Naive thymus-derived CD8-positive, alpha-beta T cell (primary cell): ENCODE measurements at regions not wholly inside any gene's neighbourhood (a gene's known extent, or its start where the extent isn't known, plus 50 kb on each side); places are given as distances from the start of the nearest gene placed in this dataset.
"Not testable (repeated sequence)": the region's sequence is repeated elsewhere in the genome, so short reads cannot be mapped to it uniquely, and the experiment has no call there.

Experiments used
- ATAC-seq, 2 donors: fragments of 150-1000 bp; cut with Tn5 transposase in 1 of 2; sonication (Bioruptor Pico), chemical (Tn5 transposase) in 1 of 2; 1 replicate in 1 of 2; 2 replicates in 1 of 2; pipeline ENCODE4 v1.10.0; 2021; ENCODE audit warnings: mild to moderate bottlenecking in 2 of 2, moderate library complexity in 2 of 2
- POLR2A ChIA-PET: fragments of 350-600 bp; sonication (Branson Sonifier 250); formaldehyde crosslinking; loops from one replicate; lab custom pipeline; 2021; ENCODE audit warnings: antibody characterized with exemption; lab: Charles Lee
- DNase-seq, 10 donors: peaks; one replicate each; pipeline versions ENCODE4 v3.0.0 to v3.0.0-alpha.2; 2020 to 2022
- H3K27ac Mint-ChIP-seq, 10 donors: one replicate each; pipeline ENCODE4 v1.8.0; 2020 to 2022; ENCODE audit warnings: mild to moderate bottlenecking in 10 of 10, mixed read lengths in 10 of 10, moderate library complexity in 4 of 10, inconsistent platforms in 1 of 10
- H3K27me3 Mint-ChIP-seq, 5 donors: one replicate each; pipeline ENCODE4 v1.8.0; 2021 to 2022; ENCODE audit warnings: mixed read lengths in 5 of 5
- H3K36me3 Mint-ChIP-seq, 3 donors: one replicate each; pipeline ENCODE4 v1.8.0; 2020 to 2022; ENCODE audit warnings: mixed read lengths in 3 of 3, mild to moderate bottlenecking in 2 of 3, inconsistent platforms in 1 of 3
- H3K4me1 Mint-ChIP-seq, 4 donors: one replicate each; pipeline ENCODE4 v1.8.0; 2021 to 2022; ENCODE audit warnings: mixed read lengths in 4 of 4
- H3K4me3 Mint-ChIP-seq, 10 donors: one replicate each; pipeline ENCODE4 v1.8.0; 2020 to 2022; ENCODE audit warnings: mild to moderate bottlenecking in 10 of 10, mixed read lengths in 10 of 10, moderate library complexity in 6 of 10, inconsistent platforms in 1 of 10
- H3K9me3 Mint-ChIP-seq, 9 donors: one replicate each; pipeline ENCODE4 v1.8.0; 2020 to 2022; ENCODE audit warnings: mixed read lengths in 9 of 9, mild to moderate bottlenecking in 3 of 9, inconsistent platforms in 1 of 9, moderate library complexity in 1 of 9

DNA sequence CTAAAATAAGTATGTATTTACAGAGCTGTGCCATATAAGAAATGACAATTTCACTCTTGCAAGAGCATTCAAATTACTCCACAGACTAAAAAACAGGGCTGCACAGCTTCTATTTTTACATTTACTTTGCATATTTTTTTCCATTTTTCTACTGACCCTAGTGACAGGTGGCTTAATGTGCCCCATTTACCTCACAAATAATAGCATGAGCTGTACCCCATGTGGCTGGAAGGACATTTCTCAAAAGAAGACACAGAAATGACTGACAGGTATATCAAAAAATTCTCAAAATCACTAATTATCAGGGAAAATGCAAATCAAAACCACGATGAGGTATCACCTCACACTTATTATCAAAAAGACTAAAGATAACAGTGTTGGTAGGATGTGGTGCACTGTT is 1128.6 kb downstream of the SLC16A7 start:
- no peaks in the 10 kb centered on the region for H3K4me1 Mint-ChIP-seq
- ATAC-seq (no peak), DNase-seq (no peak)
- no peaks in the 10 kb centered on the region for H3K36me3 Mint-ChIP-seq
- H3K27ac Mint-ChIP-seq = no peak overlapping the region
- H3K4me3 Mint-ChIP-seq = no peak overlapping the region
- no peaks in the 10 kb centered on the region for H3K27me3 Mint-ChIP-seq
- POLR2A ChIA-PET = no interaction called here
- peaks cover 0 to 12% (median 3%) of the 10 kb centered on the region in 9 donors for H3K9me3 Mint-ChIP-seq

DNA sequence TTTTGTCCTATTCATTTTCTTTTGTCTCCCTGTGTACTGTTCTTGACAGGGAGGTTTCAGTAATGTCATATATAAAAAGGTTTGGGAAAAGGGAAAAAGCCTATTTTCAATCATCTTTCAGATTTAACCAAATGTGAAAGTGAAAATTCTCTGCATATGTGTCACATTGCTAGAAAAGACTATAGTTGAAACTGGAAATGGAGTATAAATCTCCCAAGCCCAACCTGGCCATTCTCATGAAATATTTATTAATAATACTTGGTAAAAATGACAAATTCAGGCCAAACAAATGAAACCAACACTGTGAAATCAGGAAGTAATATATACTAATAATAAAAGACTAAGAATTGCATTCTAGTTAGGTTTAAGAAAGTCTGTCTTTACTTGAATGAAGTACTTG is 1129.2 kb downstream of the SLC16A7 start:
- Mint-ChIP-seq H3K27me3 (no peaks in the 10 kb centered on the region), H3K9me3 (peaks cover 0 to 12% (median 3%) of the 10 kb centered on the region in 9 donors), H3K4me3 (no peak overlapping the region), H3K4me1 (no peaks in the 10 kb centered on the region), H3K36me3 (no peaks in the 10 kb centered on the region), H3K27ac (no peak overlapping the region)
- DNase-seq (no peak), ATAC-seq (no peak)
- POLR2A ChIA-PET = no interaction called here

DNA sequence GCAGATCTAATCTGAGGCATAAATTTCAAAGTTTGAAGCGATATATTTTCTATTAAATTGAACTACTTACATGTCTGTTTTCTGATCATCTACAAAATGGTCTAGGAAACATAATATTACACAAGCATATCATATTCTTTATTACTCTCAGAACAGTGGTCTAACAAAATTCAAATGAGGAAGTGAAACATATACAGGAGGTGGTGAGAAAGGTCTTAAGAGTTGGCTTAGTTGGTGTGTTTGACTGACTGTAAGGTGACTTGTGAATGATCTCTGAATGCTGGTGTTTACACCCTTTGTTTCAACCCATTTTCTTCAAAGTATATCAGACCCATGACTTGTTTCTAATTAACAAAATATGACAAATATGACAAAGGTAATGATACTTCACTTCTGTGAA is 1156.8 kb downstream of the SLC16A7 start:
- DNase-seq = no peak
- Mint-ChIP-seq H3K4me1 (no peaks in the 10 kb centered on the region), H3K9me3 (peaks cover 0 to 35% (median 10%) of the 10 kb centered on the region in 9 donors), H3K27ac (no peak overlapping the region), H3K36me3 (peaks cover 0 to 3% (median 0%) of the 10 kb centered on the region in 3 donors), H3K27me3 (no peaks in the 10 kb centered on the region), H3K4me3 (no peak overlapping the region)
- POLR2A ChIA-PET = no interaction called here
- no peak for ATAC-seq

DNA sequence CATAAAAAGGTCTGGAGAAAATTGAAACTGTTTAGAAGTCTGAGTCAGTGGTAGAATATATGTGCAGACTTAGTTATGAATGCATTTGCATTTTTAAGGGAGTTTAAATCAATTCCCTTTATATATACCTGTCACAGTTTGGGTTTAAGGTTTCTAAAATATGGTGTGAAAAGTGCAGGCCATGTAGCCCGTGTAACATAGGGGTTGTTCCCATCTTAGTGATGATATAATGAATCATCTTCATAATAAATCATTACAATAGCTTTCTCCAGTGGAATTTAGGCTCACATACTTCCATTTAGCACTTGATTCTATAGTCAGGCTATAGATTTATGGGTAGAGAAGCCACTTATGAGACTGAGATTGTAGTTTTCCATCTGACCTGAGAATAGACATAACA is 1162.4 kb downstream of the SLC16A7 start:
- DNase-seq = no peak
- no peak for ATAC-seq
- H3K27me3 Mint-ChIP-seq = no peaks in the 10 kb centered on the region
- H3K4me1 Mint-ChIP-seq = no peaks in the 10 kb centered on the region
- POLR2A ChIA-PET = no interaction called here
- no peak overlapping the region for H3K27ac Mint-ChIP-seq
- peaks cover 0 to 15% (median 0%) of the 10 kb centered on the region in 9 donors for H3K9me3 Mint-ChIP-seq
- no peaks in the 10 kb centered on the region for H3K36me3 Mint-ChIP-seq
- H3K4me3 Mint-ChIP-seq = no peak overlapping the region

DNA sequence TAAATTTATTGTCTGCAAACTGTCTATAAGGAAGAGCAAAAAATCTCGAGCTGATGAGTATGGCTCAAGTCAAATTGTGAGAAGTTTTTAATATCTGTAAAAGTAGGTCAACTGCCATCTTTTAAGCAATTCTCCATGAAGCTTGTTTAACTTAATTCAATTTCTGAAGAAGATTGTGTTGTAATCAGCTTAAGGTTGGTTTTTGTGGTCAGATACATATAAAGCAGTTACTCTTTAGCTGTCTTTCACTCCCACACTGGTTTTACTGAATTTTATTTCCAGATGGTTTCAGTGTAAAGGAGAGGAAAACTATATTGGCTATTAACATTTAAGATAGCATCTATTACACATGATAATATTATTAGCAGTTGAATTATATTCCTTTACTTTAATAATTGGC is 1165.1 kb downstream of the SLC16A7 start:
- H3K9me3 Mint-ChIP-seq = peaks cover 0 to 14% (median 1%) of the 10 kb centered on the region in 9 donors
- no peak overlapping the region for H3K27ac Mint-ChIP-seq
- no peak overlapping the region for H3K4me3 Mint-ChIP-seq
- no peak for ATAC-seq
- no peaks in the 10 kb centered on the region for H3K4me1 Mint-ChIP-seq
- POLR2A ChIA-PET = no interaction called here
- no peak for DNase-seq
- no peaks in the 10 kb centered on the region for H3K27me3 Mint-ChIP-seq
- no peaks in the 10 kb centered on the region for H3K36me3 Mint-ChIP-seq

DNA sequence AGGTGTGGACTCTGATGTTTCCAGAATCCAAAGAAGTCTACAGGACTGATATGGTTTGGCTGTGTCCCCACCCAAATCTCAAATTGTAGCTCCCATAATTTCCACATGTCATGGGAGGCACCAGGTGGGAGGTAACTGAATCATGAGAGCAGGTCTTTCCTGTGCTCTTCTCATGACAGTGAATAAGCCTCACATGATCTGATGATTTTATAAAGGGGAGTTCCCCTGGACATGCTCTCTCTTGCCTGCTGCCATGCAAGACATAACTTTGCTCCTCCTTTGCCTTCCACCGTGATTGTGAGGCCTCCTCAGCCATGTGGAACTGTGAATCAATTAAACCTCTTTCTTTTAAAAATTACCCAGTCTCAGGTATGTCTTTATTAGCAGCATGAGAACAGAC is 1205.3 kb downstream of the SLC16A7 start:
- ATAC-seq, POLR2A ChIA-PET: not testable (repeated sequence)

DNA sequence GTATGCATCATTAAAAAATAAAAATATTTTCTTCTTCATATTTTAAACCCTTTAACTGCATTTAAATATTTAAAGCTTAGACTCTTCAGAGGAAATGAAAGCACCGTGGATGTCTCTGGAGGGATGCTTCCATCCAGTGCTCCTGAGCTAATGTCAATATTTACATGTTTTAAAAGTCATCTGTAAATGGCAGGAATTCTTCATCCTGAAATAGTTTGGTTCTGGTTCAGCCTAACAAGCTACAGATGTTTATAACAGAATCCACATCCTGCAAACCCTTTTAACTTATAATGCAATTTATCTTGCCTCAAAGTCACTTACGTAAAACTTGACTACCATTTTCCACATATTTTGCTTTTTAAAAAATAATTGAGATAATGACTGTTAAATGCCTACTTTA is 1207.3 kb downstream of the SLC16A7 start:
- H3K9me3 Mint-ChIP-seq = peaks cover 0 to 18% (median 2%) of the 10 kb centered on the region in 9 donors
- H3K4me3 Mint-ChIP-seq = no peak overlapping the region
- H3K4me1 Mint-ChIP-seq = no peaks in the 10 kb centered on the region
- no peaks in the 10 kb centered on the region for H3K27me3 Mint-ChIP-seq
- no peaks in the 10 kb centered on the region for H3K36me3 Mint-ChIP-seq
- no peak for DNase-seq
- H3K27ac Mint-ChIP-seq = no peak overlapping the region
- no peak for ATAC-seq
- POLR2A ChIA-PET = no interaction called here

More for the DNA sequence above, 1205.3 kb downstream of the SLC16A7 start:
- not testable (repeated sequence) for H3K36me3 Mint-ChIP-seq, DNase-seq, H3K9me3 Mint-ChIP-seq, H3K27ac Mint-ChIP-seq, H3K4me1 Mint-ChIP-seq, H3K4me3 Mint-ChIP-seq, H3K27me3 Mint-ChIP-seq

DNA sequence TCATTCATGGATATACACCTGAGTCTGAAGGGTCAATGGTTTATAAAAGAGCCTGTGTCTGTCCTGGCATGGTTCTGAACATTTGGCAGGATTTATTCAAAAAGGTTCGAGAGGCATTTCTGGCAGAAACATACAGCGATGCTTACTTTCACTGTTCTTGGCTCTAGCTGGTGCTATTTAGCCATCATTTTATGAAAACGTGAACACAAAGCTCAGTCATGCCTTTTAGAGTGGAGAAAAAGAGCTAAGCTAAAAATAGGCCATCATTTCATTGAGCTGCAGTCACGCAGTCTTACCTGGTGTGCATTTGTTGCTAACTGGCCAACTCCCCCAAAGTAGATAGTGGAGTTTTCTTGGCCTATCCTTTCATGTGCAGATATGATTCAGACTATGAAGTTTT is 1209.5 kb downstream of the SLC16A7 start:
- no peak for ATAC-seq
- Mint-ChIP-seq H3K4me1 (no peaks in the 10 kb centered on the region), H3K36me3 (no peaks in the 10 kb centered on the region), H3K27me3 (no peaks in the 10 kb centered on the region), H3K9me3 (peaks cover 0 to 22% (median 3%) of the 10 kb centered on the region in 9 donors), H3K27ac (no peak overlapping the region), H3K4me3 (no peak overlapping the region)
- DNase-seq = no peak
- POLR2A ChIA-PET = no interaction called here

DNA sequence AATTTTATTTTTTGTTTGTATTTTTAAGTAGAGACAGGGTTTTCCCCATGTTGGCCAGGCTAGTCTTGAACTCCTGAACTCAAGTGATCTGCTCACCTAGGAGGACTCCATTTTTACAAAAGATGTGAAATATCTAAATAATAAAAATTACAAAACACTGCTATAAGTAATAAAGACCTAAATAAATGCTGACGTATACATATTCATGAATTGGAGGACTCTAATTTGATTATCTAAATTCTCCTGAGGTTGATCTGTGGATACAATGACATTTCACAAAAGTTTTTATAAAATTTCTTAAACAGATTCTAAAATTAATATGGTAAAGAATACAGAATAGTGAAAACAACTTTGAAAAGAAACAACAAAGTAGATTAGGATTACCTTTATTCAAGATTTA is 1224.0 kb downstream of the SLC16A7 start:
- no peaks in the 10 kb centered on the region for H3K4me1 Mint-ChIP-seq
- ATAC-seq (no peak), DNase-seq (no peak)
- no peak overlapping the region for H3K27ac Mint-ChIP-seq
- H3K36me3 Mint-ChIP-seq = no peaks in the 10 kb centered on the region
- no peak overlapping the region for H3K4me3 Mint-ChIP-seq
- peaks cover 0 to 18% (median 9%) of the 10 kb centered on the region in 9 donors for H3K9me3 Mint-ChIP-seq
- H3K27me3 Mint-ChIP-seq = no peaks in the 10 kb centered on the region
- POLR2A ChIA-PET = no interaction called here

DNA sequence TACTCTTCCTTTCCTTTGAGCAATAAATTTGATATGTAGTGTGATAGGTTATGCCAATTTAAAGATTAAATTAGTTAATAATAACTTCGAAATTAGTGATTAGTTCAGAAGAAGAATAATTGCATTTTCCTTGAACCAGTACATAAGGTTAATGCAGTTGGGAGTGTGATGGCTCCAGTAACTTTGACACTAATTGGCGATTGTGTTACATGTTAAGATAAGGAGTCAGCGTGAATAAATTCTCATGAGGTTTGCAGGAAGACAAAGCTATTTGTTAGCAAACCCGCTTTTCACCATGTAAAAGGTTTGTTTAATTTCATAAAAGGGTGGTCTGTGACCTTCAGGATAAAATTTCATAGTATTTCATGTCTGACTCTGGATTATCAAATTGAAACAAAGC is 1226.8 kb downstream of the SLC16A7 start:
- POLR2A ChIA-PET = no interaction called here
- no peak for DNase-seq
- Mint-ChIP-seq H3K4me1 (no peaks in the 10 kb centered on the region), H3K9me3 (peaks cover 0 to 6% (median 1%) of the 10 kb centered on the region in 9 donors), H3K36me3 (no peaks in the 10 kb centered on the region), H3K4me3 (no peak overlapping the region), H3K27ac (no peak overlapping the region), H3K27me3 (no peaks in the 10 kb centered on the region)
- no peak for ATAC-seq

DNA sequence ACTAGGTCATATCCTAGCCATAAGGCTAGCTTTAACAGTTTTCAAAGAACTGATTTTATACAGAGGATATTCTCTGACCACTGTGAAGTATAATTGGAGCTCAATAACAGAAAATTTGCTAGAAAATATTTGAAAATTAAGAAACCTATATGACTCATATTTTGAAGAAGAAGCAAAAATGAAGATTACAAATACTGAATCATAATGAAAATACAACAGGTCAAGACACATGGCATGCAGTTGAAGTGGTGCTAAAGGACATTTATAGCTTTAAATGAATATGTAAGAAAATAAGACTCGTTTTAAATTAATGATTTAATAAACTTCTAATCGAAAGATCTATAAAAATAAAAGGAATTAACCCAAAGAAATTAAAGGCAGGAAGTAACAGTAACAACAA is 1234.6 kb downstream of the SLC16A7 start:
- Mint-ChIP-seq H3K36me3 (no peaks in the 10 kb centered on the region), H3K4me1 (no peaks in the 10 kb centered on the region), H3K27ac (no peak overlapping the region), H3K9me3 (peaks cover 0 to 33% (median 6%) of the 10 kb centered on the region in 9 donors), H3K27me3 (no peaks in the 10 kb centered on the region), H3K4me3 (no peak overlapping the region)
- DNase-seq (no peak), ATAC-seq (no peak)
- POLR2A ChIA-PET = no interaction called here

DNA sequence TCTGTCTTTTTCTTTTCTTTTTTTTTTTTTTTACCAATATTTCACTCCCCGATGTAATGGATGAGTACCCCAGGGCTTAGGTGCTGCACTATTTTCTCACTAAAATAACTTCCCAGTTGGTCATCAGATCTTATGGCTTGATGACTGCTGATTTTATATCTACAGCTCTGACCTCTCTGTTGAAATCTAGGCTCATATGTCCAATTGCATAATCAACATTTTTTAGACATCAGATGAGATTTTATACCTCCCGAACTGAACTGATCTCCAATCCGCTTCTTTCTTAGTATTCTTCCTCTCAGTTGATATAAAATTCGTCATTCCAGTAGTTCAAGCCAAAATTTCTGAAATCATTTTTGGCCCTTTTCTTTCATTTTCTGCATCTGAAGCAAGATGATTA is 1236.5 kb downstream of the SLC16A7 start:
- Mint-ChIP-seq H3K36me3 (no peaks in the 10 kb centered on the region), H3K27ac (no peak overlapping the region), H3K9me3 (peaks cover 0 to 33% (median 6%) of the 10 kb centered on the region in 9 donors), H3K4me3 (no peak overlapping the region), H3K27me3 (no peaks in the 10 kb centered on the region), H3K4me1 (no peaks in the 10 kb centered on the region)
- DNase-seq = no peak
- ATAC-seq = no peak
- POLR2A ChIA-PET = no interaction called here

DNA sequence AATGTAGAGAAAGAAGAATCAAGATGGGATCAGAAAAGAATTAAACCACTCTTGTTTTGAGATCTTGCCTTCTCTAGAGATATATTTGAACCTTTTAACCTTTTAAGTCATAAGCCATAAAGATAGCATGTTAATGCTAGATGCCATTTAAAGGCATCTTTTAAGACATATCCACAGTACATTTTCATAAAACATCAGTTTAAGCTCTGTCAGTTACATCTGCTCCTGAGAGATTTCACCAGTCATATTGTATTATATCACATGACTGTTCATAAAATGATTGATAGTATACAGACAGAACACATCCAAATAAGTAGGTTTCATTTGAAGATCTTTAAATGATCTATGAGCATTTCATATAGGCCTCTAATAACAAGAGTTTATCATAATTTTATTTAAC is 1238.5 kb downstream of the SLC16A7 start:
- Mint-ChIP-seq H3K9me3 (peaks cover 0 to 29% (median 3%) of the 10 kb centered on the region in 9 donors), H3K4me1 (no peaks in the 10 kb centered on the region), H3K27ac (no peak overlapping the region), H3K4me3 (no peak overlapping the region), H3K36me3 (no peaks in the 10 kb centered on the region), H3K27me3 (no peaks in the 10 kb centered on the region)
- DNase-seq (no peak), ATAC-seq (no peak)
- POLR2A ChIA-PET = no interaction called here

DNA sequence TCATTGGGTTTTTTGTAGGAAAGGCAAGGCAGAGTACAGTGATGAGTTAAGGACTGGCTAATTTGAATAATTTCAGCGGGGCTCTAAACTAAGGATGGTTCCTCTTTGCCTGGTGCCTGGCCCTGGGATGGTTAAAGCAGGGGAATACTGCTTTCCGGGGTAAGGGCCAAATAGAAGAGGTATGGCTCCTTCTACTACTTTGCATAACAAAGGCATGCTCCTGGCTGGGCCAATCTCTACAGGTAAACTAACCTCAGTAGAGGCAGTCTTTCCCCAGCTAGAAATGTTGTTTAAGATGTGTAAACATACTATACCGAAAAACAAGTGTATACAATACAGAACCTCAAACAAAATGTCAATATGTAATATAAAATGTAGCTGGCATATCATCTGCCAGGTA is 1239.0 kb downstream of the SLC16A7 start:
- ATAC-seq = no peak
- Mint-ChIP-seq H3K9me3 (peaks cover 0 to 26% (median 3%) of the 10 kb centered on the region in 9 donors), H3K27ac (no peak overlapping the region), H3K27me3 (no peaks in the 10 kb centered on the region), H3K36me3 (no peaks in the 10 kb centered on the region), H3K4me3 (no peak overlapping the region), H3K4me1 (no peaks in the 10 kb centered on the region)
- no peak for DNase-seq
- POLR2A ChIA-PET = no interaction called here
